ENCODE measurements at regions not wholly inside any gene's neighbourhood (a gene's known extent, or its start where the extent isn't known, plus 50 kb on each side); places are given as distances from the start of the nearest gene placed in this dataset.

DNA sequence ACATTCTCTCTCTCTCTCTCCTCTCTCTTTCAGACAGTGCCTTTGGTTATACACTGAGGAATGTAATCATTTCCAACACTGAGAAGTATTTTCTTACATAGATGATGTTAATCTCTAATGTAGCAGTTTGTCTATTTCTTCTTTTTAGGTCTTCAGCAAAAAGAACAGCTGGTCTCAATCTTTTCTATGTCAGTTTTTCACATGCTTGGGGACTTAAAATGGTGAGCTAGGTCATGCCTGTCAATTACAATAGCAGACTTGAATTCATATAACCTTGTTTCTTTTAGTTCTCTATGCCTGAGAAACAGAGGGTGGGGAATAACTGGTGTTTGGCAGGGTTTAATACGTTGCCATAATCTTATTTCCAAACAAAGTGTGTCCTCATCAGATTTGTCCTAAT lies 786.2 kb downstream of the SQOR start:
- no peak for DNase-seq (ENCODE audit: low spot score)

DNA sequence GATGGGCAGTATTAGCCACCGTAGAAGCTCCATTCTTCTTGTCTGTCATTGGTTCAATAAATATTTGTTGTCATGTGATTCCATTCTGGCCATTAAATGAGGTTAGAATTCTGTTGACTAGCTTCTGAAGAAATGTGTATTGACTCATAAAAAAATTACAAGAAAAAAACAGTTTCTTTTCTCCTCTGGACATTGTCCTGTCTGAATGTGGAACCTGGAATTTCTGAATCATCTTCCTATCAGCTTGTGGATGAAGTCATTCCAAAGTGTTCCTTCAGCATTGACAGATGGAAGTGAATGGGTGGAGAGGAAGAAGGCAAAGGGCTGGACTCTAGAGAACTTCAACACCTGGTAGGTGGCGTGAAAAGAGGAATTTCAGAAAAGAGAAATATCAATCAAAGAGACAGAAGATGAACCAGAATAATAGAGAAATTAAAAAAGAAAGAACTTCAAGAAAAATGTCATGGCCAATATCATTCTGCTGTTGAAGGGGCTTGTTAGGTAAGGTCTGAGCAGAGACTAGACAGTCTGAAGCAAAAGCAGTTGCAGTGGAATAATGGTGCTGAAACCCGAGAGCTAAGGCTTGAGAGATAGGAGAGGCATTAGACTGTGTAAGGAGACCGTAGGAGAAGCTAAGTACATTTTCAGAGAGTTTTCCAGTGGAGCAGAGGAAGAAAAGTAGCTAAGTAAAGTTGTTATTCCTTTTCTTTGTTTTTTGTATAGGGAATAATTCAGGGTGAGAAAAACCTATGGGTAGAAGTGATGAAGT lies 806.6 kb downstream of the SQOR start:
- DNase-seq (ENCODE audit: low spot score), result no peak

- no peak for DNase-seq (ENCODE audit: low spot score)
Observed at GRCh38 chr15:46442184-46442583, 807.4 kb downstream of the SQOR start.

GRCh38 chr15:46442901-46443590 lies 808.2 kb downstream of the SQOR start:
- DNase-seq (ENCODE audit: low spot score), result no peak

DNA sequence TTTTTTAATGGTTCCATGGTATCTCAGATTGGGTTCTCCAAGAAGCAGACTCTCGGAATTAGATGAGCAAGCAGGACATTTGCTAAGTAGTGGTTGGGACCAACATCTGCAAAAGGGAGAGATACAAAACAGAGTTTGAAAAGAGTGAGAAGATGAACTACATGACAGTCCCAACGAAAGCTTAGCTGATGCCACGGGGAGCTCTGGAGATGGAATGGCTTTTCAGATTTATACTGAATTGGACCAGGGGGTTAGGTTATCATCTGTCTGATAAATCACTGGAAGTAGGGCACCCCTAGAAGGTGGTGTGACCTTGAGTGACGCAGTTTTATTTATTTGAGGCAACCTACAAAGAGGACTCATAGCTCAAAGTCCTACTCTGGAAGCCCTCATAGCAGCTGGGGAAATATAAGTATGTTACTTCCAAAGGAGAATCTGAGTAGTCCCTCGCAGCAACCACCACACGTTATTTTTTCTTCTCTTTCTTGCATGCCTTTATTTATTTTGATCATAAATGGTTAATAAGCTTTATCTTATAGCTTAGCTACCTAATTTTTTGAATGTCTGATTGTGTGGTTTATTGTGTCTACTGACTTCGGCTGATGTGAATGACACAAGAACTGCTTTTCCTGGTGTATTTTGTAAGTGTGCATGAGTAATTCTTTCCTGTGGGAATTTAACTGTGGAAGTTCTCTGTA lies 815.4 kb downstream of the SQOR start:
- DNase-seq (ENCODE audit: low spot score), result no peak

GRCh38 chr15:46450810-46451182 lies 816.0 kb downstream of the SQOR start:
- no peak for DNase-seq (ENCODE audit: low spot score)

DNA sequence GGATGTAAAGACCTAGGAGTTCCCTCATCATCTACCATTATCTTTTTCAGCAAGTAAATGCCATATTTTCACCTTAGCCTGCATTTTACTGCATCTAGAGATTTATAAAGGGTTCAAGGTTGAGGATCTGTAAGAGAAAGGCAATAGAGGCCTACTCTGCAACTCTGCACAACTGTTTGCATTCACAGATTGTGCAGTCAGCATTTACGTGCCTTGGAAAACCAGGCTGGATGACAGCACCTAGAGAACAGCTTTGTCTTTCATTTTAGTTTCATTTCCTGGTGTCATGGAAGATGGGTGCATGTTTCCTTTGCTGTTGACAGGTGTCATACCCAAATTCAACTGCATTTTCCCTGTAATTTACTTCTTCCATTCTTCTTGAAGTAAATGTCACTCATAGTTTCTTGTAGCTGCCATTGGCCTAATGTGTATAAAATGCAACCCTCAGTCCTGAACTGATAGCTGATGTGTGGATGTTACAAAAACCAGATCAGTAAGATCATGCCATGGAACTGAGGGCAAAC lies 817.5 kb downstream of the SQOR start:
- no peak for DNase-seq (ENCODE audit: low spot score)

GRCh38 chr15:46456456-46456855 lies 821.6 kb downstream of the SQOR start:
- no peak for DNase-seq (ENCODE audit: low spot score)

DNA sequence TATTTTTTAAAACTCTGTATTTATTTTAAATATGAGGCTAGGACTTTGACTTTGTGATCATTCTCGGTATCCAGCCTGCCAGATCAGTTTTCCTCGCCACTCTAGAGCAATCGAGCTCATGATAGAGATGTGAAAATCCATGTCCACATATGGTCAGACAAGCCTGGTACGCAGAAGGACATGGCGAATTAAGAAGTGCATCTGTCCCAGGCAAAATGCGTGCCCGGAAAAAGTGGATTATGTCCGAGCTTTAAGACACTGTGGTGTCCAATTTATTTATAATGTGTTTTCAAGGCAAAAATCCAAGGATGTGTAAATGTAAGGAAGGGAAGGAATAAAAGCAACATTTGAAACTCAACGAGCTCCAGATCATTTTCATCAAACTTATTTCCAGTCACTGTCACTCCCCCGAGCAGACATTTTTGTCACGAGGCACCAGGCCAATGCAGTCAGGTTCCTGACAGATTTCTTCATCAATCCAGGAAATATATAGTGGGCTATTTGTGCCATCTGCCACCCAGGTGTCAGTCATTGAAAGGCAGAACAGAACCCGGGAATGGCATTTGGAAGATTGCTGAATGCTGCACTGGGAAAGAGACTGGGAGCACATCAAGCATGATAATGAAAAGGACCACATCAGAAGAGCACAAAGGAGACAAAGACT lies 825.7 kb downstream of the SQOR start:
- DNase-seq (ENCODE audit: low spot score), result no peak

DNA sequence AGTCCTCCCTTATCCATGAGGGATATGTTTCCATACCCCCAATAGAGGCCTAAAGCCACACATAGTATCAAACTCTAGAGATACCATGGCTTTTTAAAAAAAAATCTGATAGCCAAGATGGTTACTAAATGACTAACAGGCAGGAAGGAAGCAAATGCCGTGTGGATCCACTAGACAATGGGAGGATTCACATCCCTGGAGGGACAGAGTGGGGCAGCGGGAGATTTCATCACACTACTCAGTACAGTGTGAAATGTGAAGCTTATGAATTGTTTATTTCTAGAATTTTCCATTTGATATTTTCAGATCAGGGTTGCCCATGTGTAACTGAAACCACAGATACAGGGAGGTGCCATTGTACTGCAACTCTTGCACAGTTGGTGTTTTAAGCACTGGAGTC lies 826.6 kb downstream of the SQOR start:
- DNase-seq (ENCODE audit: low spot score), result no peak

- no peak for DNase-seq (ENCODE audit: low spot score)
Observed at GRCh38 chr15:46467041-46467440, 832.2 kb downstream of the SQOR start.

DNA sequence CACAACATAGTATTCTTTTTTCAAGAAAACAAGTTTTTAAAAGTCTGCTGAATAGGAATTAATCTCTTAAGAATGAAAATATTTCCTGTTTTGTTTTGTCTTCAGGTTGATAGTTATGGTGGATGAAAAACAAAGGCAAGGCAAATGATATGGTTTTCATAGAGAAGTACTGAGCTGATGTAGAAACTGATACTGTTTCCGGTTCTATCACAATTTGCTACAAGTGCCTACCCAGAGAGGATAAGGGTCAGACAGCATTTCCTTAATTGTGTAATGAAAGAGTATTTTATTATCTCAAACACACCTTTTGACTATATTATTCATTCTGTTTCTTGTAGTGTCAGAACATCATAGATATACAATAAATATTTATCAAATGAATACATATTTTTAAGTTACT lies 836.3 kb downstream of the SQOR start:
- no peak for DNase-seq (ENCODE audit: low spot score)

- no peak for DNase-seq (ENCODE audit: low spot score)
Observed at GRCh38 chr15:46489276-46489675, 854.4 kb downstream of the SQOR start.

DNA sequence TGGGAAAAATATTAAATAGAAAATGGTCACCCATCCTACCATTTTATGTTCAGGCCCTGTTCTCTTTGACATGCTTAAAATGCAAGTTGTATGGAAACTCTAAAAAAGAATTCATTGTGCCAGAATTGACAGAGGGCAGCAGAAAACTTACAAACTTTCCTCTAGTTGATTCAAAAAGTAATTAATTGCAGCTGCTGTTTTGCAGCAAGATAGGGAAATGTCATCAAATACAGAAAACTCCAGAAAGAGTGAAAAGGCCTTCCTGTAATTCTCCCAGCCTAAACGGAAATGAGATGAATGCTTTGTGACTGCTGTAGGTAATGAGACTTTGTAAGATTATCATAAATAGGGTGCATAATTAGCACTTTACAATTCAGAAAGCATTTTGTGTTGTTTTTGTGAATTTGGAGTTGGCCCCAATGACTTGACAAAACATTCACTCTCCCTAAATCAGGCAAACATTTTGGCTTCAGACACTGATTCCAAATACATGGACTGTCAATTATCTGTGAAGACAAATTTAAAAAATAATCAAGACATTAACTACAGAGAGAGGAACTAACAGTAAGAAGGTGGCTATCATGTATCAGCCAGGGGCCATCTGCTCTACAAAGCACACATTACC lies 861.8 kb downstream of the SQOR start:
- DNase-seq (ENCODE audit: low spot score), result no peak

DNA sequence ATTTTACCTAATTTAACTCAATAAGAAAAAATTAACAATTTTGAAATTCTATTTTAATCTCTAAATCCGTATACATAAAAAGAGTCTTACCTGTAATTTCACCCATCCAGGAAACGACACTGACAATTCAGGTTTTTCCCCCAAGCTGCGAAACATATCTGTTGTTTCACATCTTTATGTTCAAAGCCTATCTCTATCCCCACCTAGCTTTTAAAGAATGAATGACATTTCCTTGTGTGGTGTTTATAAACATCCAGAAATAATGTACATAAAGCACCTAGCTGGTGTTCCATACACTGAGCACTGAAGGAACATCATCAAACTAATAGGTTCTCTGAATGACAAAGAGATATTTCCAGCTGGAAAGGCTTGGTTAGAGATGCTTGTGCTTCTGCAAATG lies 867.8 kb downstream of the SQOR start:
- DNase-seq (ENCODE audit: low spot score), result no peak

DNA sequence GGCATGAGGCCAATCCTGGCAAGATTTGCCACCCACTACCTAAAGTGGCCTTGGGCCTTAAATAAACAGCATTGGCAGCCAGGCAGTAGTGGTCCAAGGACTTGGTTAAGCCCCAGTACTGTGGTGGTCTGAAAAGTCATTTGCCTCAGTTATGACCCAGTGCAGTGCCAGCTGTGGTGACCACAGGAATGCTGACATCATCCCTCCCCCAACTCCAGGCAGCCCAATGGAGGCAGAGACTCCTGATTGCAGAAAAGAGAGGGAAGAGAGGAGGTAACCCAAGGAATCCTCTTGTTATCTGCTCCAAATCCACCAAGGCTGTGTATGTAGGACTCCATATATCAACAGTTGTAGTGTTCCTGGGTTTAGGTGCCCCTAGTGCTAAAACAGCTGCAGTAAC lies 883.6 kb downstream of the SQOR start:
- no peak for DNase-seq (ENCODE audit: low spot score)

GRCh38 chr15:46523701-46524100 lies 888.9 kb downstream of the SQOR start:
- no peak for DNase-seq (ENCODE audit: low spot score)

DNA sequence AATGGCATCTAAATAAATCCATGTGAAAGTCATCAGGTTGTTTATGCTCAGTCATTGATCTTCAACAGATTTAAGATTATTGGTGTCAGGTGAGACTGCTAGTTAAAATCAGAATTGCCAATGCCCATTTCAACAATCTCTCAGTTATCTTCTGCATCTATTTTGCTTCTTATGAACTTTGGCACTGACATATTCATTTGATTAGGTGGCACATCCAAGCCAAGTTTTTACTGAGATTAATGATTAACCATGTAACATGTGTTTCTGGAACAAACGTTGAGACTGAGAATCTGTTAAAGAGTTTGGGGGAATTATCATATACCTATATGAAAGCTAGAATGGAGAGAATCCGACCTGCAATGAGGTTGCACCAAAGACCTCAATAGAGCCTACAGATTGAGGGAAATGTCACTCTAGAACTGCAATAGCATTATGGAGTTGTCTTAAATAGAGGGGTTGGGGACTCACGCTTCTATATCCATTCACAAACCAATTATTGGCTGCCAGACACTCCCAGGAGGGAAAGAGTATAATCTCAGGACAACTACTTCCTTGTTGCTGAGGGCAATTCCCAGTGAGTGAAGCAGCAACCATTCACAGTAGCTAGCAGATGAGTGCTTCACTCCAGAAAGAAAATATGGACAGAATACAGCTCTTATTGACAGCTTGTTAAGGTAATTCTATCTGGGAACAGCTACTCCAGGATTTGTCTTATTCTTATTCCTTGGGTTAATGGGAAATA lies 891.3 kb downstream of the SQOR start:
- DNase-seq (ENCODE audit: low spot score), result no peak

GRCh38 chr15:46526726-46527110 lies 891.9 kb downstream of the SQOR start:
- no peak for DNase-seq (ENCODE audit: low spot score)

- no peak for DNase-seq (ENCODE audit: low spot score)
Observed at GRCh38 chr15:46543626-46544025, 908.8 kb downstream of the SQOR start.

GRCh38 chr15:46548989-46549388 lies 914.2 kb downstream of the SQOR start:
- DNase-seq (ENCODE audit: low spot score), result no peak

Data from activated CD4-positive, alpha-beta T cell treated with anti-CD3 and anti-CD28 coated beads, Interleukin-2, Interleukin-4, amounts not matched to agents 100 ng/mL and 50 ng/mL, durations not matched to agents 16 hours and 8 hours (primary cell).